B cell (primary cell): ENCODE measurements at regions not wholly inside any gene's neighbourhood (a gene's known extent, or its start where the extent isn't known, plus 50 kb on each side); places are given as distances from the start of the nearest gene placed in this dataset.

Experiments
- ATAC-seq: fragments of 200-7000 bp; cut with Tn5 transposase; one replicate; pipeline ENCODE4 v1.10.0; 2021; ENCODE audit warnings: low read depth, mild to moderate bottlenecking, moderate number of reproducible peaks, moderate library complexity
- CTCF ChIA-PET: fragments of 350-600 bp; sonication (Branson Sonifier 250); formaldehyde crosslinking; loops from one replicate; lab custom pipeline; 2021; ENCODE audit warnings: antibody characterized with exemption, inconsistent platforms; lab: Charles Lee
- POLR2A ChIA-PET: fragments of 350-600 bp; sonication (Branson Sonifier 250); formaldehyde crosslinking; loops from one replicate; lab custom pipeline; 2021; ENCODE audit warnings: antibody characterized with exemption; lab: Charles Lee
- DNase-seq: peaks from one replicate; pipeline ENCODE4 v3.0.0; 2013
- H2AFZ ChIP-seq: 2 replicates; pipeline ENCODE4 v1.6.1; 2012; ENCODE audit warnings: mild to moderate bottlenecking, low read depth, low read length; ENCODE audit not compliant: insufficient read depth, poor library complexity, severe bottlenecking
- H3K27ac ChIP-seq, 2 donors: 1 replicate in 1 of 2; 2 replicates in 1 of 2; pipeline ENCODE4 v1.5.1; 2012 to 2013; ENCODE audit warnings: low read length in 2 of 2, mild to moderate bottlenecking in 2 of 2, moderate library complexity in 1 of 2
- H3K27me3 ChIP-seq, 4 experiments: fragments of 200-600 bp in 1 of 4; sonication (generic) in 1 of 4; replicated peaks in 1 of 4; 1 replicate in 2 of 4; 2 replicates in 2 of 4; pipeline versions ENCODE4 v1.6.1 to v1.7.0; 2013 to 2016; ENCODE audit warnings: low read length in 3 of 4, mild to moderate bottlenecking in 2 of 4, mixed read lengths in 1 of 4, moderate library complexity in 1 of 4; ENCODE audit not compliant: insufficient read depth in 4 of 4, control insufficient read depth in 3 of 4; ENCODE audit errors: control extremely low read depth in 1 of 4
- H3K36me3 ChIP-seq, 2 experiments: replicated peaks in 1 of 2; 1 replicate in 1 of 2; 2 replicates in 1 of 2; pipeline versions ENCODE4 v1.6.1 to v1.7.1; 2013; ENCODE audit warnings: low read length in 1 of 2; ENCODE audit not compliant: insufficient read depth in 2 of 2, control insufficient read depth in 1 of 2; ENCODE audit errors: control extremely low read depth in 1 of 2, extremely low read depth in 1 of 2
- H3K4me1 ChIP-seq, 2 donors: fragments of 200-600 bp in 1 of 2; sonication (generic) in 1 of 2; 1 replicate in 1 of 2; 2 replicates in 1 of 2; pipeline versions ENCODE4 v1.5.1 to v1.6.1; 2013 to 2017; ENCODE audit warnings: low read length in 2 of 2; ENCODE audit not compliant: control insufficient read depth in 2 of 2, insufficient read depth in 2 of 2
- H3K4me2 ChIP-seq: replicated peaks from 2 replicates; pipeline ENCODE3; 2012; ENCODE audit warnings: mild to moderate bottlenecking, low read depth, low read length; ENCODE audit not compliant: poor library complexity, severe bottlenecking
- H3K4me3 ChIP-seq, 5 experiments: fragments of 200-600 bp in 1 of 5; sonication (generic) in 1 of 5; 1 replicate in 3 of 5; 2 replicates in 2 of 5; pipeline versions ENCODE4 v1.5.1 to v1.7.0; 2011 to 2016; ENCODE audit warnings: low read length in 4 of 5, mild to moderate bottlenecking in 4 of 5, low read depth in 2 of 5, control low read depth in 1 of 5, moderate library complexity in 1 of 5; ENCODE audit not compliant: insufficient read depth in 1 of 5; ENCODE audit errors: control extremely low read depth in 1 of 5, extremely low read depth in 1 of 5
- H3K79me2 ChIP-seq: fragments of 200-600 bp; sonication (generic); one replicate; pipeline ENCODE4 v1.6.0; 2016; ENCODE audit warnings: low read length; ENCODE audit not compliant: control insufficient read depth, insufficient read depth
- H3K9ac ChIP-seq: fragments of 200-600 bp; sonication (generic); 2 replicates; pipeline ENCODE4 v1.6.1; 2017; ENCODE audit warnings: mild to moderate bottlenecking, low read length, moderate library complexity
- H3K9me3 ChIP-seq, 3 donors: one replicate each; pipeline versions ENCODE4 v1.6.1 to v1.7.1; 2013; ENCODE audit warnings: low read length in 2 of 3; ENCODE audit not compliant: control insufficient read depth in 2 of 3, insufficient read depth in 1 of 3; ENCODE audit errors: control extremely low read depth in 1 of 3
- H4K20me1 ChIP-seq: 2 replicates; pipeline ENCODE4 v1.6.0; 2012; ENCODE audit warnings: mild to moderate bottlenecking, low read length; ENCODE audit not compliant: insufficient read depth, control insufficient read depth, poor library complexity, severe bottlenecking
- H3K27ac Mint-ChIP-seq: one replicate; pipeline ENCODE4 v1.8.0; 2021; ENCODE audit warnings: mixed read lengths
- H3K27me3 Mint-ChIP-seq: one replicate; pipeline ENCODE4 v1.8.0; 2021; ENCODE audit warnings: mixed read lengths
- H3K4me1 Mint-ChIP-seq: one replicate; pipeline ENCODE4 v1.8.0; 2021; ENCODE audit warnings: mixed read lengths
- H3K4me3 Mint-ChIP-seq: one replicate; pipeline ENCODE4 v1.8.0; 2021; ENCODE audit warnings: mixed read lengths
- H3K9me3 Mint-ChIP-seq: one replicate; pipeline ENCODE4 v1.8.0; 2022; ENCODE audit warnings: mixed read lengths; ENCODE audit not compliant: insufficient read depth
- EZH2 ChIP-seq: IDR thresholded peaks from 2 replicates; pipeline ENCODE4 v1.6.1; 2012; ENCODE audit warnings: borderline replicate concordance, low read depth, mild to moderate bottlenecking, moderate library complexity, low read length; ENCODE audit not compliant: insufficient read depth, poor library complexity, severe bottlenecking
- WGBS: methylation state at CpG from one replicate; pipeline ENCODE4 v1.1.5; 2013; ENCODE audit warnings: missing lambda C conversion rate; ENCODE audit not compliant: insufficient coverage; 5-methylcytosine and 5-hydroxymethylcytosine counted together
- intact Hi-C: fragments of 100-400 bp; cut with micrococcal nuclease; formaldehyde crosslinking; loops from one replicate; pipeline ENCODE4 v1.10.0; 2022
- TF ChIP-seq, protein P1 (sequence below): fragments of 200-600 bp; IDR thresholded peaks from one replicate; pipeline ENCODE4 v1.8.0; 2022; ENCODE audit warnings: antibody characterized with exemption, mild to moderate bottlenecking

DNA sequence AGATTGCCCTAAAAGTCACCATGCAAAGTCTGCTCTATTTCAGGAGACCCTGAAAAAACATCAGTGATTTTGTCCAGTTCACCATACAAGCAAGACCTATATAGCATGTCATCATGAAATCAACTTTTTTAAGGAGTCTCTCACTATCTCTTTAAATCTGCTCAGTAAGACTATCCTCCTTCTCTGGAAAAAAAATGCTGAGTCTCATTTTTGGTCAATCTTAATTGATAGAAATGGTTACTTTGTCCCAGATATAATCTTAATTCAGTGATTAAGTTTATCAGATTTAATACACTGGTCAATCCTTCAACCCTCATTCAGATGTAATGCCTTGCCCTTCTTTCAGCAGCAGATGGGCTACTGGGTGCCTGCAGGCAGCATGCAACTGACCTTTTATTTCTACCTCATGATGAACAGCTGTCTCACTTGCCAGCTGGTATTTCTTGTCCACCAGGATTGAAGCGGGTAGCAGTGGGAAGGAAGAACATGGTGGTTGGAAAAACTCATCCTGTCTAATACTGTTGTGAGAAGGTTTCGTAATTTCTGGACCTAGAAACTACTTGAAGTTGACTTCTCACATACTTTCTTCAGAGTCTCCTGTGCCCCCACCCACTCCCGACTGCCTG, 375.3 kb downstream of the DNAH5 start:
- Mint-ChIP-seq H3K4me1 (no peaks in the 10 kb centered on the region), H3K4me3 (no peak overlapping the region), H3K9me3 (no peaks in the 10 kb centered on the region), H3K27ac (no peak overlapping the region), H3K27me3 (no peaks in the 10 kb centered on the region)
- H3K27me3 ChIP-seq, result no peaks in the 10 kb centered on the region
- H2AFZ ChIP-seq, result no peak overlapping the region
- no peak overlapping the region for H3K9ac ChIP-seq
- no peak overlapping the region for H3K4me2 ChIP-seq
- DNase-seq (no peak), ATAC-seq (no peak)
- ChIA-PET POLR2A (no interaction called here), CTCF (no interaction called here)
- H3K4me1 ChIP-seq, result no peaks in the 10 kb centered on the region
- intact Hi-C loops, result no loop called here
- H3K36me3 ChIP-seq, result no peaks in the 10 kb centered on the region
- no peak overlapping the region for H3K4me3 ChIP-seq
- H4K20me1 ChIP-seq, result no peaks in the 10 kb centered on the region
- TF ChIP-seq EZH2, result no peak
- TF ChIP-seq, protein P1, sequence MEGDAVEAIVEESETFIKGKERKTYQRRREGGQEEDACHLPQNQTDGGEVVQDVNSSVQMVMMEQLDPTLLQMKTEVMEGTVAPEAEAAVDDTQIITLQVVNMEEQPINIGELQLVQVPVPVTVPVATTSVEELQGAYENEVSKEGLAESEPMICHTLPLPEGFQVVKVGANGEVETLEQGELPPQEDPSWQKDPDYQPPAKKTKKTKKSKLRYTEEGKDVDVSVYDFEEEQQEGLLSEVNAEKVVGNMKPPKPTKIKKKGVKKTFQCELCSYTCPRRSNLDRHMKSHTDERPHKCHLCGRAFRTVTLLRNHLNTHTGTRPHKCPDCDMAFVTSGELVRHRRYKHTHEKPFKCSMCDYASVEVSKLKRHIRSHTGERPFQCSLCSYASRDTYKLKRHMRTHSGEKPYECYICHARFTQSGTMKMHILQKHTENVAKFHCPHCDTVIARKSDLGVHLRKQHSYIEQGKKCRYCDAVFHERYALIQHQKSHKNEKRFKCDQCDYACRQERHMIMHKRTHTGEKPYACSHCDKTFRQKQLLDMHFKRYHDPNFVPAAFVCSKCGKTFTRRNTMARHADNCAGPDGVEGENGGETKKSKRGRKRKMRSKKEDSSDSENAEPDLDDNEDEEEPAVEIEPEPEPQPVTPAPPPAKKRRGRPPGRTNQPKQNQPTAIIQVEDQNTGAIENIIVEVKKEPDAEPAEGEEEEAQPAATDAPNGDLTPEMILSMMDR, result no peak
- no peaks in the 10 kb centered on the region for H3K79me2 ChIP-seq
- H3K27ac ChIP-seq, result no peak overlapping the region
- 93% methylated on average over 2 of the region's 3 CpGs for whole genome bisulfite sequencing
- peaks cover 0 to 3% (median 0%) of the 10 kb centered on the region in 3 donors for H3K9me3 ChIP-seq

DNA sequence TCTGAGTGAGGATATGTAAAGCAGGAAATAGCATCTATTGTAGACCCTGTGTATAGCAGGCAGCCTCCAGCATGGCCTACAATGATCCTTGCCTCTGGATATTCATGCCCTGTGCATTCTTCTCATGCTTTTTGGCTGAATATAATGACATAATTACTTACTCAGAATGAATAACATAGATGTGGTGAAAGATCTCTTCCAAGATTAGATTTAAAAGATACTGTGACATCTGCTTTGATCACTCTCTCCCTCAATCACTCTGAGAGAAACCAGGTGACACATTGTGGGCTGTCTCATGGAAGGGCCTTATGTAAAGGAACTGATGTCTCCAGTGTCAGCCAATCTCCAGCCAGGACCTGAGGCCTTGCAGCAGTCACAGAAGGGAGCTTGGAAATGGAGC, 376.7 kb downstream of the DNAH5 start:
- ATAC-seq (no peak), DNase-seq (no peak)
- Histone ChIP-seq H2AFZ (no peak overlapping the region), H3K4me3 (no peak overlapping the region), H3K36me3 (no peaks in the 10 kb centered on the region), H3K79me2 (no peaks in the 10 kb centered on the region), H3K4me1 (no peaks in the 10 kb centered on the region), H3K9ac (no peak overlapping the region), H3K4me2 (no peak overlapping the region), H3K27me3 (no peaks in the 10 kb centered on the region), H3K9me3 (peaks cover 0 to 3% (median 0%) of the 10 kb centered on the region in 3 donors), H3K27ac (no peak overlapping the region), H4K20me1 (no peaks in the 10 kb centered on the region)
- Mint-ChIP-seq H3K4me3 (no peak overlapping the region), H3K27me3 (no peaks in the 10 kb centered on the region), H3K4me1 (no peaks in the 10 kb centered on the region), H3K9me3 (no peaks in the 10 kb centered on the region), H3K27ac (no peak overlapping the region)
- intact Hi-C loops, result no loop called here
- ChIA-PET CTCF (no interaction called here), POLR2A (no interaction called here)
- TF ChIP-seq, protein P1, result no peak
- TF ChIP-seq EZH2, result no peak
